ENCODE measurements at regions not wholly inside any gene's neighbourhood (a gene's known extent, or its start where the extent isn't known, plus 50 kb on each side); places are given as distances from the start of the nearest gene placed in this dataset.

- no peaks in the 10 kb centered on the region for H3K9me3 ChIP-seq (ENCODE audit: control insufficient read depth in 2 of 2, low read length in 2 of 2)
- H3K27ac ChIP-seq (ENCODE audit: low read length) = no peak overlapping the region
- H3K9ac ChIP-seq (ENCODE audit: low read length in 2 of 2) = no peak overlapping the region
- H3K27me3 ChIP-seq (ENCODE audit: control insufficient read depth in 1 of 2, insufficient read depth in 2 of 2, low read length in 2 of 2) = no peaks in the 10 kb centered on the region
- H3K4me1 ChIP-seq (ENCODE audit: control insufficient read depth, insufficient read depth, low read length) = no peaks in the 10 kb centered on the region
- no peaks in the 10 kb centered on the region for H3K36me3 ChIP-seq (ENCODE audit: control insufficient read depth in 2 of 2, insufficient read depth in 2 of 2, low read length in 2 of 2)
- H3K4me3 ChIP-seq (ENCODE audit: low read length in 2 of 2) = no peak overlapping the region
These were observed 566.0 kb upstream of the PSMD7 start for GRCh38 chr16:73730481-73731090.

GRCh38 chr16:73725156-73725555, 571.5 kb upstream of the PSMD7 start:
- Histone ChIP-seq H3K27me3 (ENCODE audit: control insufficient read depth in 1 of 2, insufficient read depth in 2 of 2, low read length in 2 of 2) (no peaks in the 10 kb centered on the region), H3K36me3 (ENCODE audit: control insufficient read depth in 2 of 2, insufficient read depth in 2 of 2, low read length in 2 of 2) (no peaks in the 10 kb centered on the region), H3K9me3 (ENCODE audit: control insufficient read depth in 2 of 2, low read length in 2 of 2) (no peaks in the 10 kb centered on the region)

GRCh38 chr16:73724503-73724902, 572.1 kb upstream of the PSMD7 start:
- Histone ChIP-seq H3K9ac (ENCODE audit: low read length in 2 of 2) (no peak overlapping the region), H3K36me3 (ENCODE audit: control insufficient read depth in 2 of 2, insufficient read depth in 2 of 2, low read length in 2 of 2) (no peaks in the 10 kb centered on the region), H3K4me3 (ENCODE audit: low read length in 2 of 2) (no peak overlapping the region), H3K9me3 (ENCODE audit: control insufficient read depth in 2 of 2, low read length in 2 of 2) (no peaks in the 10 kb centered on the region), H3K27ac (ENCODE audit: low read length) (no peak overlapping the region), H3K4me1 (ENCODE audit: control insufficient read depth, insufficient read depth, low read length) (peaks cover 3% of the 10 kb centered on the region), H3K27me3 (ENCODE audit: control insufficient read depth in 1 of 2, insufficient read depth in 2 of 2, low read length in 2 of 2) (no peaks in the 10 kb centered on the region)

More at GRCh38 chr16:73725156-73725555, 571.5 kb upstream of the PSMD7 start:
- no peak overlapping the region for H3K27ac ChIP-seq (ENCODE audit: low read length)
- peaks cover 3% of the 10 kb centered on the region for H3K4me1 ChIP-seq (ENCODE audit: control insufficient read depth, insufficient read depth, low read length)
- no peak overlapping the region for H3K9ac ChIP-seq (ENCODE audit: low read length in 2 of 2)
- H3K4me3 ChIP-seq (ENCODE audit: low read length in 2 of 2) = no peak overlapping the region

GRCh38 chr16:73717266-73717974, 579.2 kb upstream of the PSMD7 start:
- Histone ChIP-seq H3K36me3 (ENCODE audit: control insufficient read depth in 2 of 2, insufficient read depth in 2 of 2, low read length in 2 of 2) (no peaks in the 10 kb centered on the region), H3K27me3 (ENCODE audit: control insufficient read depth in 1 of 2, insufficient read depth in 2 of 2, low read length in 2 of 2) (no peaks in the 10 kb centered on the region), H3K27ac (ENCODE audit: low read length) (no peak overlapping the region), H3K4me1 (ENCODE audit: control insufficient read depth, insufficient read depth, low read length) (peaks cover 10% of the 10 kb centered on the region), H3K4me3 (ENCODE audit: low read length in 2 of 2) (no peak overlapping the region), H3K9me3 (ENCODE audit: control insufficient read depth in 2 of 2, low read length in 2 of 2) (no peaks in the 10 kb centered on the region), H3K9ac (ENCODE audit: low read length in 2 of 2) (no peak overlapping the region)

- H3K27me3 ChIP-seq (ENCODE audit: control insufficient read depth in 1 of 2, insufficient read depth in 2 of 2, low read length in 2 of 2) = no peaks in the 10 kb centered on the region
These were observed 581.6 kb upstream of the PSMD7 start for GRCh38 chr16:73714976-73715375.

GRCh38 chr16:73713778-73714495, 582.7 kb upstream of the PSMD7 start:
- no peak overlapping the region for H3K9ac ChIP-seq (ENCODE audit: low read length in 2 of 2)
- peaks cover 19% of the 10 kb centered on the region for H3K4me1 ChIP-seq (ENCODE audit: control insufficient read depth, insufficient read depth, low read length)
- no peaks in the 10 kb centered on the region for H3K27me3 ChIP-seq (ENCODE audit: control insufficient read depth in 1 of 2, insufficient read depth in 2 of 2, low read length in 2 of 2)
- peak overlapping the region; percentile 17 to 49 for H3K4me3 ChIP-seq (ENCODE audit: low read length in 2 of 2)
- no peak overlapping the region for H3K27ac ChIP-seq (ENCODE audit: low read length)
- no peaks in the 10 kb centered on the region for H3K36me3 ChIP-seq (ENCODE audit: control insufficient read depth in 2 of 2, insufficient read depth in 2 of 2, low read length in 2 of 2)
- H3K9me3 ChIP-seq (ENCODE audit: control insufficient read depth in 2 of 2, low read length in 2 of 2) = no peaks in the 10 kb centered on the region

More at GRCh38 chr16:73714976-73715375, 581.6 kb upstream of the PSMD7 start:
- H3K4me3 ChIP-seq (ENCODE audit: low read length in 2 of 2) = no peak overlapping the region
- peaks cover 19% of the 10 kb centered on the region for H3K4me1 ChIP-seq (ENCODE audit: control insufficient read depth, insufficient read depth, low read length)
- H3K9me3 ChIP-seq (ENCODE audit: control insufficient read depth in 2 of 2, low read length in 2 of 2) = no peaks in the 10 kb centered on the region
- no peak overlapping the region for H3K9ac ChIP-seq (ENCODE audit: low read length in 2 of 2)
- H3K27ac ChIP-seq (ENCODE audit: low read length) = no peak overlapping the region
- H3K36me3 ChIP-seq (ENCODE audit: control insufficient read depth in 2 of 2, insufficient read depth in 2 of 2, low read length in 2 of 2) = no peaks in the 10 kb centered on the region

- Histone ChIP-seq H3K9me3 (ENCODE audit: control insufficient read depth in 2 of 2, low read length in 2 of 2) (no peaks in the 10 kb centered on the region), H3K27ac (ENCODE audit: low read length) (no peak overlapping the region), H3K36me3 (ENCODE audit: control insufficient read depth in 2 of 2, insufficient read depth in 2 of 2, low read length in 2 of 2) (no peaks in the 10 kb centered on the region), H3K4me1 (ENCODE audit: control insufficient read depth, insufficient read depth, low read length) (peaks cover 19% of the 10 kb centered on the region), H3K4me3 (ENCODE audit: low read length in 2 of 2) (peak overlapping the region in 1 of 2 donors; percentile 49), H3K27me3 (ENCODE audit: control insufficient read depth in 1 of 2, insufficient read depth in 2 of 2, low read length in 2 of 2) (no peaks in the 10 kb centered on the region), H3K9ac (ENCODE audit: low read length in 2 of 2) (no peak overlapping the region)
These were observed 583.4 kb upstream of the PSMD7 start for GRCh38 chr16:73713251-73713650.

GRCh38 chr16:73711406-73712080, 585.1 kb upstream of the PSMD7 start:
- peaks cover 19% of the 10 kb centered on the region for H3K4me1 ChIP-seq (ENCODE audit: control insufficient read depth, insufficient read depth, low read length)
- no peak overlapping the region for H3K27ac ChIP-seq (ENCODE audit: low read length)
- no peaks in the 10 kb centered on the region for H3K36me3 ChIP-seq (ENCODE audit: control insufficient read depth in 2 of 2, insufficient read depth in 2 of 2, low read length in 2 of 2)
- H3K27me3 ChIP-seq (ENCODE audit: control insufficient read depth in 1 of 2, insufficient read depth in 2 of 2, low read length in 2 of 2) = no peaks in the 10 kb centered on the region
- no peak overlapping the region for H3K4me3 ChIP-seq (ENCODE audit: low read length in 2 of 2)
- no peak overlapping the region for H3K9ac ChIP-seq (ENCODE audit: low read length in 2 of 2)
- no peaks in the 10 kb centered on the region for H3K9me3 ChIP-seq (ENCODE audit: control insufficient read depth in 2 of 2, low read length in 2 of 2)

- no peak overlapping the region for H3K4me3 ChIP-seq (ENCODE audit: low read length in 2 of 2)
- H3K36me3 ChIP-seq (ENCODE audit: control insufficient read depth in 2 of 2, insufficient read depth in 2 of 2, low read length in 2 of 2) = no peaks in the 10 kb centered on the region
- H3K27me3 ChIP-seq (ENCODE audit: control insufficient read depth in 1 of 2, insufficient read depth in 2 of 2, low read length in 2 of 2) = no peaks in the 10 kb centered on the region
- H3K9ac ChIP-seq (ENCODE audit: low read length in 2 of 2) = no peak overlapping the region
- no peak overlapping the region for H3K27ac ChIP-seq (ENCODE audit: low read length)
- peaks cover 19% of the 10 kb centered on the region for H3K4me1 ChIP-seq (ENCODE audit: control insufficient read depth, insufficient read depth, low read length)
- H3K9me3 ChIP-seq (ENCODE audit: control insufficient read depth in 2 of 2, low read length in 2 of 2) = no peaks in the 10 kb centered on the region
These were observed 586.1 kb upstream of the PSMD7 start for GRCh38 chr16:73710526-73710925.

- Histone ChIP-seq H3K9ac (ENCODE audit: low read length in 2 of 2) (no peak overlapping the region), H3K36me3 (ENCODE audit: control insufficient read depth in 2 of 2, insufficient read depth in 2 of 2, low read length in 2 of 2) (no peaks in the 10 kb centered on the region), H3K27ac (ENCODE audit: low read length) (no peak overlapping the region), H3K4me3 (ENCODE audit: low read length in 2 of 2) (no peak overlapping the region), H3K9me3 (ENCODE audit: control insufficient read depth in 2 of 2, low read length in 2 of 2) (peaks cover 0 to 2% of the 10 kb centered on the region in 2 donors), H3K27me3 (ENCODE audit: control insufficient read depth in 1 of 2, insufficient read depth in 2 of 2, low read length in 2 of 2) (no peaks in the 10 kb centered on the region), H3K4me1 (ENCODE audit: control insufficient read depth, insufficient read depth, low read length) (peaks cover 12% of the 10 kb centered on the region)
These were observed 588.8 kb upstream of the PSMD7 start for GRCh38 chr16:73707863-73708262.

Measured in stomach smooth muscle (tissue), 2 donors.